Tibial artery (tissue), 4 donors: ENCODE measurements at regions not wholly inside any gene's neighbourhood (a gene's known extent, or its start where the extent isn't known, plus 50 kb on each side); places are given as distances from the start of the nearest gene placed in this dataset.

ENCODE experiments used
- DNase-seq, 2 donors: peaks; one replicate each; pipeline ENCODE4 v3.0.0-alpha.2; 2019
- H3K27ac ChIP-seq, 2 donors: fragments of 200-600 bp; sonication (generic) in 1 of 2; 1 replicate in 1 of 2; 2 replicates in 1 of 2; pipeline ENCODE4 v1.5.1; 2018 to 2019; ENCODE audit warnings: mild to moderate bottlenecking in 1 of 2
- H3K27me3 ChIP-seq, 2 donors: fragments of 200-600 bp; sonication (generic) in 1 of 2; one replicate each; pipeline versions ENCODE4 v1.5.1 to v1.6.0; 2016 to 2019
- H3K36me3 ChIP-seq, 3 donors: fragments of 200-600 bp; sonication (generic) in 2 of 3; one replicate each; pipeline ENCODE4 v1.5.1; 2016 to 2019; ENCODE audit warnings: mild to moderate bottlenecking in 2 of 3
- H3K4me1 ChIP-seq, 4 donors: fragments of 200-600 bp; sonication (generic) in 2 of 4; 1 replicate in 3 of 4; 2 replicates in 1 of 4; pipeline ENCODE4 v1.5.1; 2016 to 2019
- H3K4me3 ChIP-seq, 2 donors: fragments of 200-600 bp; sonication (generic) in 1 of 2; 1 replicate in 1 of 2; 2 replicates in 1 of 2; pipeline ENCODE4 v1.5.1; 2018 to 2019; ENCODE audit warnings: mild to moderate bottlenecking in 2 of 2
- H3K9me3 ChIP-seq, 3 donors: fragments of 200-600 bp; sonication (generic) in 1 of 3; one replicate each; pipeline ENCODE4 v1.5.1; 2016 to 2019
- CTCF ChIP-seq, 2 experiments: fragments of 200-600 bp in 1 of 2; fragments of 450-650 bp in 1 of 2; IDR thresholded peaks; one replicate each; pipeline ENCODE4 v1.5.1; 2017 to 2019; ENCODE audit warnings: antibody characterized with exemption in 2 of 2, mild to moderate bottlenecking in 1 of 2, moderate library complexity in 1 of 2
- intact Hi-C: fragments of 100-400 bp; cut with DNase I; formaldehyde crosslinking; loops from one replicate; pipeline ENCODE4 v1.15.0; 2023; ENCODE audit warnings: low total_unique reads

DNA sequence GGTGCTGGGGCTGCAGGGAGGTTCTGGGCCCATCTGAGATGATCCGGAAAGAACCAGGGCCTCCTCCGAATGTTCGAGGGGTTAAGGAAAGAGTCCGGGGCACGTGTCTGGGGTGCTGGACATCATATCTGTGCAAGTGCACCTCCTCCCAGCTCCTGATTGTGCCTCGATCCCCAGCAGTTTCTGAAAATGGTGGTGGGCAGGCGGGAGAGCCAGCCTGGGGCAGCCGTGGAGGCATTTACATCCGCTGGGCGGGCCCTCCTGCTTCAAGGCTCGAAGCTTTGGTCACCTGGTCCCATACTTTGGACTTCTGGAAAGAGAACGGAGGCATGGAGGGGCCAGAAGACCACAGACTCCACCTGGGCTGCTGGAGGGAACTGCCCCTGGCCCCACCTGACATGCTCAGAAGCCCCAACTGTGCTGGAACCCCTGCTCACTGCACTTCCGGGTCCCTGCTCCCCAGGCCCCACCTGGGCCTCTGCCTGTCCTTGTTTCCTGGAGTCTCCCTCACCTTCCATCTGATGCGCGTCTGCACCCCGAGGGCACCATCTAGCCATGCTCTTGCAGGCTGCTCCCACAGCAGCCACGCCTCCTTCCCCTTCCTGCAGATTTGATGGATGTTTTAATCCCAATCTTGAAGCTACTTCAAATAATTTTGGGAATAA is 119.2 kb upstream of the HDAC4 start:
- no peaks in the 10 kb centered on the region for H3K36me3 ChIP-seq
- no peaks in the 10 kb centered on the region for H3K9me3 ChIP-seq
- H3K4me1 ChIP-seq, result no peaks in the 10 kb centered on the region
- intact Hi-C loops, result no loop called here
- peaks cover 0 to 25% of the 10 kb centered on the region in 2 donors for H3K27me3 ChIP-seq
- no peak for TF ChIP-seq CTCF (IDR thresholded peaks at IDR 0.05)
- no peak overlapping the region for H3K4me3 ChIP-seq
- no peak overlapping the region for H3K27ac ChIP-seq
- DNase-seq, result no peak

DNA sequence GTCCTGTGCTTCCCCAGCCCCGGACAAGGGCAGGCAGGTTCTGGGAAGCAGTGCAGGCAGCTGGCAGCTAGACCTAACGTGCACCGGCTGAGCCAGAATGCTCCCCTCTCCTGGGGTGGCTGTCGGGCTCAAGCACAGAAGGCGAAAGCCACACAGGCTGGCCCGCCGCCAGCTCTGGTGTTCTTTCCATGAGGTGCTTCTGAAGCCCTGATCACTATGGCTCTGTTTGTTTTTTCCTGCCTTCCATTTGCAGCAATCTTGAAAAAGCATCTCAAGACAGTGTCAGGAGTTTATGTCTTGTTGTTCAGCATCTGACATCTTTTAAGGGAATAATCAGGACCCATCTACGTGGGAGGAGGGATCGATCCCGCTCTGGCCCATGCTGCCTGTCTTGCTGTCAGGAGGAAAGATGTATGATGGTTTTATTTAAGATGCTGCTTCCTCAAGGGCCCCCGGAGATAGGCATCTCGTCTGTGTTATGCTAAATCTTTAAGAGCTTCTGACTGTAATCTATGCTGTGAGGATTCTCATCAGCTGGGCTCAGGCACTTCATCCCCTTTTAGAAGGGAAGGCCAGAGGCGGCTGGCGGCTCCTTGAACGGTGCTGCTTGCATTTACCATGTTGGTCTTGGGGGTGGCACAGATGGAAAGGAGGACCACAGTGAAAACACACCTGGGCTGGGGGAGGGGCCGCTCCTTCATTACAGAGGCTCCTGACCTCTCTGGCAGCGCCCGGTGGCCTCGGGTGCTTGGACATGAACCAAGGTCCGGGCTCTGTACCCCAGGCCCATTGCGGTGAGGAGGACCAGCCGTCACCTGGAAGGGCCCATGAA is 118.5 kb upstream of the HDAC4 start:
- Histone ChIP-seq H3K4me3 (no peak overlapping the region), H3K9me3 (no peaks in the 10 kb centered on the region)

GRCh38 chr2:239518286-239519088 is 117.7 kb upstream of the HDAC4 start:
- DNase-seq, result no peak
- no peak for TF ChIP-seq CTCF (IDR thresholded peaks at IDR 0.05)
- intact Hi-C loops, result no loop called here
- Histone ChIP-seq H3K4me3 (no peak overlapping the region), H3K27ac (no peak overlapping the region), H3K9me3 (no peaks in the 10 kb centered on the region), H3K4me1 (no peaks in the 10 kb centered on the region), H3K27me3 (peaks cover 0 to 21% of the 10 kb centered on the region in 2 donors), H3K36me3 (no peaks in the 10 kb centered on the region)

More for the DNA sequence above, 118.5 kb upstream of the HDAC4 start:
- Histone ChIP-seq H3K36me3 (no peaks in the 10 kb centered on the region), H3K4me1 (no peaks in the 10 kb centered on the region), H3K27me3 (peaks cover 0 to 25% of the 10 kb centered on the region in 2 donors), H3K27ac (no peak overlapping the region)
- intact Hi-C loops, result no loop called here
- no peak for DNase-seq
- no peak for TF ChIP-seq CTCF (IDR thresholded peaks at IDR 0.05)

DNA sequence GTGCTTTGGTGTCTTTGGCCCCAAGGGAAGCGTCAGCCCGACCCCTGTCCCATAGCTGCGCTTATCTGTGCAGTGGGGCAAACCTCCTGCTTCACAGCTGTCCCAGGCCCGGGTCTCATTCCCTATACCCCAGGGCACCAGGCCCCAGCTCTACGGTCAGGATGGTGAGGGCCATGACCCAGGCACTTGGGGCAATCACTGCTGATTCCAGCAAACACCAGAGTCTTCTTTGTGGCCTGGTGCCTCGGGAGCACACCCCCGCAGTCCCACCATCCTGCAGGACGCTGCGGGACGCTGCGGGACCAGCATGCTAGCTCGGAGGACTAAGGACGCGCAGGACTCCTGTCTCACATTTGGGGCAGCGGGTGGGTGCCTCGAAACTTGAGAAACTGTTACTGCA is 116.9 kb upstream of the HDAC4 start:
- Histone ChIP-seq H3K4me3 (no peak overlapping the region), H3K36me3 (no peaks in the 10 kb centered on the region), H3K27ac (no peak overlapping the region), H3K9me3 (no peaks in the 10 kb centered on the region), H3K27me3 (peaks cover 0 to 17% of the 10 kb centered on the region in 2 donors), H3K4me1 (no peaks in the 10 kb centered on the region)
- DNase-seq, result no peak
- intact Hi-C loops, result no loop called here
- TF ChIP-seq CTCF (IDR thresholded peaks at IDR 0.05), result no peak

DNA sequence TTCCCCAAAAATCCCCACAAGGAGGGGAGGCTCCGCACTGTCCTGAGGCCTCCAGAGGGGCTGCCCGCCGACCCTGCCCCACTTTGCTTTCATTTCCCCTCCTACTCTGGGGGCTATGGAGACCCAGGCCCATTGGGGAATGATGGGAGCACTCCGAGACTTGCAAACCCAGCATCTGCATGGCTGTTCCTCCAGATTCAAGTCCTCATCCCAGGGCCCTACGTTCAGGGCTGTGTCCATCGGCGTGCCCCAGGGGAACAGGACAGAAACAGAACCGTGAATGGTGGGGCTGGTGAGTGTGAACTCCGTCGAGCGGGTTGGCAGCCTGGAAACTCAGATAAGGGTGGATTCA is 116.1 kb upstream of the HDAC4 start:
- Histone ChIP-seq H3K4me3 (no peak overlapping the region), H3K27ac (no peak overlapping the region), H3K9me3 (no peaks in the 10 kb centered on the region), H3K4me1 (no peaks in the 10 kb centered on the region), H3K36me3 (no peaks in the 10 kb centered on the region), H3K27me3 (peaks cover 0 to 16% of the 10 kb centered on the region in 2 donors)
- no peak for TF ChIP-seq CTCF (IDR thresholded peaks at IDR 0.05)
- intact Hi-C loops, result no loop called here
- no peak for DNase-seq
